WTC11 (cell line): ENCODE measurements at regions not wholly inside any gene's neighbourhood (a gene's known extent, or its start where the extent isn't known, plus 50 kb on each side); places are given as distances from the start of the nearest gene placed in this dataset.

Experiments used
- NFYB ChIP-seq: sonication (generic); formaldehyde crosslinking; conservative IDR thresholded peaks from 2 replicates; pipeline ENCODE4 v1.8.0; 2022; ENCODE audit warnings: low read depth, missing genetic modification reagents
- TF ChIP-seq, protein P1 (sequence below): fragments of 200-600 bp; IDR thresholded peaks from 2 replicates; pipeline ENCODE4 v1.8.0; 2022; ENCODE audit warnings: antibody characterized with exemption

DNA sequence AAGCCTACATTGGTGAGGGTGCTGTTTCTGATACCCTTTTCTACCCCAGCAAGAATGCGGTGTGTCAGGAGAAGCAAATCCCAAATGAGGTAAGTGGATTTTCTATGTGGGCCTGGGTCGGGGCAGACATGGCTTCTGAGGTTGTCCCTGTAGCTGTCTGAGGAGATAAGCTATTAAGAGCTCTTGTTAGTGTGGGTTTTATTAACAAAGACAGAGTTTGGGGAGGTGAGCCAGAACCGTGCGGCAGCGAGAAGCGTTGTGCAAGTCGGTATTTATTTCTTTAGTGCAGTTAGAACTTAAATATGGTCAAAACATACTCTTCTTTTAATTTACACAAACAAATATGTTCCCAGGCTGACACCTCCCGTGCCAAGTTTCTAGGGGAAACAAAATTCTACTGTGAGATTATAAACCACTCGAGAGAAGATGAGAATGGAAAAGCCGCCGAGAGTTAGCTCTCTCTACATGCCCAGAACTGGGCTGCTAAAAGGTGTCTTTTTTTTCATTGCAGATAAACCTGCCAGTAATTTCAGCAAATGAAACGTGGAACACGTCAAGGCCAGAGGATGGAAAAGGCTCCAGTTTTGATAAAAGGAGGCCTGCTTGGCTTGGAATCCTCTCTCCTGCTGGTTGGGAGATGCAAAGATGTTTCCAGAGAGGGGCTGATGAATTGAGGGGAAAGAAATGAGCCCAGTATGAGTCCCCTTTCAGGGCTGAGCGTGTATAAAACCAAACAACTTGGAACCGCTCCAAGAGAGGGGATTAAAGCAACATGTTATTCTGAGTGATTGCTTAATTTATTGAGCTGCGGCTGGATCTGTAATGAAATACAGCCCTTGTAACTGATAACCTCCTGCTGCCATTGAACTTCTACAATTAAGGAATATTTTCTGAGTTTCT is 254.6 kb downstream of the MRTFB start:
- TF ChIP-seq, protein P1, sequence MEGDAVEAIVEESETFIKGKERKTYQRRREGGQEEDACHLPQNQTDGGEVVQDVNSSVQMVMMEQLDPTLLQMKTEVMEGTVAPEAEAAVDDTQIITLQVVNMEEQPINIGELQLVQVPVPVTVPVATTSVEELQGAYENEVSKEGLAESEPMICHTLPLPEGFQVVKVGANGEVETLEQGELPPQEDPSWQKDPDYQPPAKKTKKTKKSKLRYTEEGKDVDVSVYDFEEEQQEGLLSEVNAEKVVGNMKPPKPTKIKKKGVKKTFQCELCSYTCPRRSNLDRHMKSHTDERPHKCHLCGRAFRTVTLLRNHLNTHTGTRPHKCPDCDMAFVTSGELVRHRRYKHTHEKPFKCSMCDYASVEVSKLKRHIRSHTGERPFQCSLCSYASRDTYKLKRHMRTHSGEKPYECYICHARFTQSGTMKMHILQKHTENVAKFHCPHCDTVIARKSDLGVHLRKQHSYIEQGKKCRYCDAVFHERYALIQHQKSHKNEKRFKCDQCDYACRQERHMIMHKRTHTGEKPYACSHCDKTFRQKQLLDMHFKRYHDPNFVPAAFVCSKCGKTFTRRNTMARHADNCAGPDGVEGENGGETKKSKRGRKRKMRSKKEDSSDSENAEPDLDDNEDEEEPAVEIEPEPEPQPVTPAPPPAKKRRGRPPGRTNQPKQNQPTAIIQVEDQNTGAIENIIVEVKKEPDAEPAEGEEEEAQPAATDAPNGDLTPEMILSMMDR = no peak
- no peak for TF ChIP-seq NFYB (CRISPR knock-in tag)
